Endothelial cell of umbilical vein (primary cell): ENCODE measurements at regions not wholly inside any gene's neighbourhood (a gene's known extent, or its start where the extent isn't known, plus 50 kb on each side); places are given as distances from the start of the nearest gene placed in this dataset.

ENCODE experiments used
- BruUV-seq: library from RNA; stranded (reverse); fragments of 400-500 nt; replicated peaks from 2 replicates; lab custom pipeline; 2021; lab: Mats Ljungman, UMichigan
- CTCF ChIA-PET: fragments of 300-600, 350-600 bp; sonication (Branson Sonifier 250); formaldehyde crosslinking; loops from one replicate; lab custom pipeline; 2021; ENCODE audit warnings: antibody characterized with exemption, inconsistent platforms; lab: Charles Lee
- POLR2A ChIA-PET: fragments of 300-600, 350-600 bp; sonication (Branson Sonifier 250); formaldehyde crosslinking; loops from one replicate; lab custom pipeline; 2021; ENCODE audit warnings: antibody characterized with exemption, inconsistent platforms; lab: Charles Lee
- DNase-seq: peaks from one replicate; pipeline ENCODE4 v3.0.0-alpha.2; 2011; ENCODE audit warnings: low read depth, low spot score
- FAIRE-seq: peaks from 2 replicates; lab custom pipeline; 2011; peaks lifted over from hg19 to GRCh38; lab: Jason Lieb, UNC
- H2AFZ ChIP-seq: 2 replicates; pipeline ENCODE4 v1.6.0; 2012; ENCODE audit warnings: low read depth, low read length, control low read depth, inconsistent platforms
- H3K27ac ChIP-seq: 2 replicates; pipeline ENCODE4 v1.5.1; 2011; ENCODE audit warnings: low read depth, mild to moderate bottlenecking, control low read depth, low read length, moderate library complexity; ENCODE audit not compliant: insufficient read depth
- H3K27me3 ChIP-seq, 2 experiments: 2 replicates each; pipeline versions ENCODE4 v1.6.0 to v1.6.1; 2011; ENCODE audit warnings: low read length in 2 of 2, mixed read lengths in 1 of 2; ENCODE audit not compliant: control insufficient read depth in 2 of 2, insufficient read depth in 2 of 2
- H3K36me3 ChIP-seq, 2 experiments: 2 replicates in 1 of 2; 3 replicates in 1 of 2; pipeline ENCODE4 v1.5.1; 2011; ENCODE audit warnings: low read length in 2 of 2, mild to moderate bottlenecking in 1 of 2, moderate library complexity in 1 of 2; ENCODE audit not compliant: control insufficient read depth in 2 of 2, insufficient read depth in 2 of 2; ENCODE audit errors: extremely low read depth in 1 of 2
- H3K4me1 ChIP-seq: 3 replicates; pipeline ENCODE4 v1.5.1; 2011; ENCODE audit warnings: mild to moderate bottlenecking, low read length; ENCODE audit not compliant: control insufficient read depth, insufficient read depth; ENCODE audit errors: extremely low read depth
- H3K4me2 ChIP-seq: 2 replicates; pipeline ENCODE4 v1.6.1; 2011; ENCODE audit warnings: low read length, control low read depth, mixed read lengths; ENCODE audit not compliant: insufficient read depth
- H3K4me3 ChIP-seq, 3 experiments: fragments of 200-600 bp in 1 of 3; sonication (generic), shearing (Covaris generic) in 1 of 3; replicated peaks in 1 of 3; 2 replicates each; pipeline ENCODE4 v1.5.1; 2011 to 2016; ENCODE audit warnings: control low read depth in 3 of 3, low read length in 3 of 3, mild to moderate bottlenecking in 2 of 3, inconsistent platforms in 1 of 3, low read depth in 1 of 3, moderate library complexity in 1 of 3; ENCODE audit not compliant: insufficient read depth in 1 of 3
- H3K79me2 ChIP-seq: 2 replicates; pipeline ENCODE4 v1.6.0; 2012; ENCODE audit warnings: low read length, inconsistent platforms; ENCODE audit not compliant: control insufficient read depth, insufficient read depth
- H3K9ac ChIP-seq: replicated peaks from 2 replicates; pipeline ENCODE3; 2011; ENCODE audit warnings: low read length, control low read depth; ENCODE audit not compliant: insufficient read depth; ENCODE audit errors: extremely low read depth
- H3K9me1 ChIP-seq: replicated peaks from 3 replicates; pipeline ENCODE4 v1.6.0; 2011; ENCODE audit warnings: mild to moderate bottlenecking, low read length; ENCODE audit not compliant: control insufficient read depth, insufficient read depth; ENCODE audit errors: extremely low read depth
- H3K9me3 ChIP-seq: replicated peaks from 2 replicates; pipeline ENCODE4 v1.5.1; 2012; ENCODE audit warnings: low read length, inconsistent platforms; ENCODE audit not compliant: control insufficient read depth, insufficient read depth
- H4K20me1 ChIP-seq: replicated peaks from 2 replicates; pipeline ENCODE3; 2011; ENCODE audit warnings: mild to moderate bottlenecking, low read length; ENCODE audit not compliant: control insufficient read depth, insufficient read depth; ENCODE audit errors: extremely low read depth
- CTCF ChIP-seq, 2 donors: IDR thresholded peaks; 1 replicate in 1 of 2; 2 replicates in 1 of 2; pipeline ENCODE4 v1.5.1; 2011; ENCODE audit warnings: low read length in 2 of 2, mild to moderate bottlenecking in 2 of 2, moderate library complexity in 2 of 2, control low read depth in 1 of 2, inconsistent platforms in 1 of 2, low read depth in 1 of 2; ENCODE audit not compliant: insufficient read depth in 1 of 2; ENCODE audit errors: extremely low read depth in 1 of 2
- MAX ChIP-seq: IDR thresholded peaks from 2 replicates; pipeline ENCODE4 v1.6.1; 2011; ENCODE audit not compliant: insufficient read depth, insufficient read length
- MYC ChIP-seq: IDR thresholded peaks from one replicate; pipeline ENCODE4 v1.6.1; 2011; ENCODE audit warnings: mild to moderate bottlenecking, low read depth, low read length
- POLR2A ChIP-seq: IDR thresholded peaks from 2 replicates; pipeline ENCODE4 v1.6.1; 2012; ENCODE audit warnings: low read depth, mild to moderate bottlenecking, control low read depth, low read length
- POLR2AphosphoS5 ChIP-seq: IDR thresholded peaks from 2 replicates; pipeline ENCODE4 v1.6.1; 2012; ENCODE audit warnings: low read depth, mild to moderate bottlenecking, control low read depth, low read length, moderate library complexity; ENCODE audit not compliant: insufficient read depth
- dilution Hi-C: fragments of 300-500 bp; cut with MboI; formaldehyde crosslinking; loops from one replicate; pipeline ENCODE4 v1.15.0; 2019; ENCODE audit warnings: low sequenced_read_pairs; ENCODE audit not compliant: extremely low pct_ligation_motif_present
- intact Hi-C: fragments of 100-400 bp; cut with micrococcal nuclease; formaldehyde crosslinking; loops from one replicate; pipeline ENCODE4 v1.10.0; 2022

- no peak for FAIRE-seq
- no peak overlapping the region for H3K9ac ChIP-seq
- no peak overlapping the region for H3K27ac ChIP-seq
- H3K4me1 ChIP-seq = no peaks in the 10 kb centered on the region
- H3K4me3 ChIP-seq = no peak overlapping the region
- H3K36me3 ChIP-seq = no peaks in the 10 kb centered on the region
- no peaks in the 10 kb centered on the region for H3K9me1 ChIP-seq
- no peak for DNase-seq
- TF ChIP-seq CTCF (IDR thresholded peaks at IDR 0.05; ENCODE audit: extremely low read depth in 1 of 2, insufficient read depth in 1 of 2, low read depth in 1 of 2, low read length in 2 of 2) (no peak), MAX (no peak), MYC (no peak)
- H3K4me2 ChIP-seq = no peak overlapping the region
- CTCF ChIA-PET = no interaction called here
- H4K20me1 ChIP-seq = no peaks in the 10 kb centered on the region
- dilution Hi-C loops = no loop called here
- no peaks in the 10 kb centered on the region for H3K79me2 ChIP-seq
- H3K27me3 ChIP-seq = no peaks in the 10 kb centered on the region
- H2AFZ ChIP-seq = no peak overlapping the region
- H3K9me3 ChIP-seq = no peaks in the 10 kb centered on the region
- POLR2A ChIA-PET = no interaction called here
- intact Hi-C loops = no loop called here
- BruUV-seq = no TSS peak
These were observed 867.8 kb upstream of the KLHL29 start for GRCh38 chr2:22517141-22517540.

GRCh38 chr2:22518641-22519040, 866.3 kb upstream of the KLHL29 start:
- BruUV-seq = no TSS peak
- ChIA-PET CTCF (no interaction called here), POLR2A (no interaction called here)
- FAIRE-seq (no peak), DNase-seq (no peak)
- no peaks in the 10 kb centered on the region for H4K20me1 ChIP-seq
- H3K27me3 ChIP-seq = no peaks in the 10 kb centered on the region
- no peak overlapping the region for H3K9ac ChIP-seq
- no peak overlapping the region for H3K4me3 ChIP-seq
- no peaks in the 10 kb centered on the region for H3K9me3 ChIP-seq
- intact Hi-C loops = no loop called here
- H2AFZ ChIP-seq = no peak overlapping the region
- dilution Hi-C loops = no loop called here
- no peaks in the 10 kb centered on the region for H3K79me2 ChIP-seq
- no peak overlapping the region for H3K27ac ChIP-seq
- no peak overlapping the region for H3K4me2 ChIP-seq
- H3K4me1 ChIP-seq = no peaks in the 10 kb centered on the region
- TF ChIP-seq MYC (no peak), POLR2A (no peak), POLR2AphosphoS5 (no peak)
- H3K9me1 ChIP-seq = no peaks in the 10 kb centered on the region
- no peaks in the 10 kb centered on the region for H3K36me3 ChIP-seq
